Right atrium auricular region (tissue), 2 donors: ENCODE measurements at regions not wholly inside any gene's neighbourhood (a gene's known extent, or its start where the extent isn't known, plus 50 kb on each side); places are given as distances from the start of the nearest gene placed in this dataset.

Experiments
- DNase-seq: peaks from one replicate; pipeline ENCODE4 v3.0.0-alpha.2; 2019; ENCODE audit warnings: low spot score
- H3K27ac ChIP-seq, 2 donors: fragments of 200-600 bp; sonication (generic); 1 replicate in 1 of 2; 2 replicates in 1 of 2; pipeline ENCODE4 v1.5.1; 2016 to 2019
- H3K27me3 ChIP-seq, 2 donors: fragments of 200-600 bp; sonication (generic); one replicate each; pipeline versions ENCODE4 v1.5.1 to v1.6.0; 2017 to 2019
- H3K36me3 ChIP-seq: fragments of 200-600 bp; sonication (generic); one replicate; pipeline ENCODE4 v1.5.1; 2016
- H3K4me1 ChIP-seq, 2 donors: fragments of 200-600 bp; sonication (generic); one replicate each; pipeline versions ENCODE4 v1.5.1 to v1.6.0; 2017 to 2019
- H3K4me3 ChIP-seq, 2 donors: fragments of 200-600 bp; sonication (generic); 1 replicate in 1 of 2; 2 replicates in 1 of 2; pipeline ENCODE4 v1.5.1; 2017 to 2019; ENCODE audit warnings: mild to moderate bottlenecking in 1 of 2, moderate library complexity in 1 of 2
- H3K9me3 ChIP-seq, 2 donors: fragments of 200-600 bp; sonication (generic); one replicate each; pipeline ENCODE4 v1.5.1; 2019
- CTCF ChIP-seq, 2 donors: fragments of 200-600 bp; sonication (generic); IDR thresholded peaks; one replicate each; pipeline ENCODE4 v1.5.1; 2019; ENCODE audit warnings: antibody characterized with exemption in 2 of 2

- no peak for TF ChIP-seq CTCF (IDR thresholded peaks at IDR 0.05)
- Histone ChIP-seq H3K36me3 (no peaks in the 10 kb centered on the region), H3K27me3 (no peaks in the 10 kb centered on the region), H3K9me3 (peaks cover 0 to 1% of the 10 kb centered on the region in 2 donors), H3K4me3 (no peak overlapping the region), H3K27ac (no peak overlapping the region), H3K4me1 (no peaks in the 10 kb centered on the region)
- DNase-seq = no peak
Observed at GRCh38 chr12:78636231-78636855, 228.2 kb upstream of the SYT1 start.

- Histone ChIP-seq H3K36me3 (no peaks in the 10 kb centered on the region), H3K4me3 (no peak overlapping the region), H3K27me3 (no peaks in the 10 kb centered on the region), H3K4me1 (no peaks in the 10 kb centered on the region), H3K9me3 (no peaks in the 10 kb centered on the region), H3K27ac (no peak overlapping the region)
- no peak for TF ChIP-seq CTCF (IDR thresholded peaks at IDR 0.05)
- no peak for DNase-seq
Observed at GRCh38 chr12:78641837-78642423, 222.6 kb upstream of the SYT1 start.

GRCh38 chr12:78645956-78646355 is 218.6 kb upstream of the SYT1 start:
- no peak for TF ChIP-seq CTCF (IDR thresholded peaks at IDR 0.05)
- no peaks in the 10 kb centered on the region for H3K9me3 ChIP-seq

GRCh38 chr12:78651755-78652154 is 212.8 kb upstream of the SYT1 start:
- Histone ChIP-seq H3K27me3 (no peaks in the 10 kb centered on the region), H3K36me3 (no peaks in the 10 kb centered on the region), H3K4me3 (no peak overlapping the region), H3K27ac (no peak overlapping the region), H3K9me3 (no peaks in the 10 kb centered on the region), H3K4me1 (no peaks in the 10 kb centered on the region)
- no peak for TF ChIP-seq CTCF (IDR thresholded peaks at IDR 0.05)
- no peak for DNase-seq

More at GRCh38 chr12:78645956-78646355, 218.6 kb upstream of the SYT1 start:
- H3K27me3 ChIP-seq = no peaks in the 10 kb centered on the region
- H3K36me3 ChIP-seq = no peaks in the 10 kb centered on the region
- no peak for DNase-seq
- no peak overlapping the region for H3K4me3 ChIP-seq
- H3K27ac ChIP-seq = no peak overlapping the region
- H3K4me1 ChIP-seq = no peaks in the 10 kb centered on the region

- H3K36me3 ChIP-seq = no peaks in the 10 kb centered on the region
- H3K4me1 ChIP-seq = no peaks in the 10 kb centered on the region
- no peaks in the 10 kb centered on the region for H3K27me3 ChIP-seq
- H3K9me3 ChIP-seq = no peaks in the 10 kb centered on the region
- no peak for DNase-seq
- no peak overlapping the region for H3K27ac ChIP-seq
- H3K4me3 ChIP-seq = no peak overlapping the region
- TF ChIP-seq CTCF (IDR thresholded peaks at IDR 0.05) = no peak
Observed at GRCh38 chr12:78666584-78666983, 198.0 kb upstream of the SYT1 start.

- Histone ChIP-seq H3K4me1 (no peaks in the 10 kb centered on the region), H3K4me3 (no peak overlapping the region), H3K36me3 (no peaks in the 10 kb centered on the region), H3K27me3 (no peaks in the 10 kb centered on the region), H3K9me3 (no peaks in the 10 kb centered on the region), H3K27ac (no peak overlapping the region)
- DNase-seq = no peak
- TF ChIP-seq CTCF (IDR thresholded peaks at IDR 0.05) = no peak
Observed at GRCh38 chr12:78671295-78671694, 193.3 kb upstream of the SYT1 start.
